ENCODE measurements at regions not wholly inside any gene's neighbourhood (a gene's known extent, or its start where the extent isn't known, plus 50 kb on each side); places are given as distances from the start of the nearest gene placed in this dataset.

DNA sequence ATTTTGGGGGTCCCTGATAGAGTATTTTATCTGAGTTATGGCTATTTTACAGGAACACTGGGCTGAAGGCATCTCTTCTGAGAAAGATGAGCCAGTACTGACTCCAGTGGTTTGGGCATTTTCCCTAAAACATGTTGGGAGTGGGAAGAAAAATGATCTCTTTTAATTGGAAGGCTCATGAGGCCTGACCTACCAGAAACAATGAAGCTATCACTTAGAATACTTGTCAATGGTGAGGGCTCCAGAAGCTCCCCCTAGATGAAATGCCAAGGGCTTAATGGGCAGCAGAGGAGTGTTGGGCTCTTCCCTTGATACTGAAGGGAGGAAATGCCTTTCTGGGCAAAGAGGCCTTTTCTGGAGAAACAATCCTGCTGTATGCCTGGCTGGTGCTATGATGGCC lies 63.5 kb upstream of the BDNF start:
- no peak for DNase-seq

DNA sequence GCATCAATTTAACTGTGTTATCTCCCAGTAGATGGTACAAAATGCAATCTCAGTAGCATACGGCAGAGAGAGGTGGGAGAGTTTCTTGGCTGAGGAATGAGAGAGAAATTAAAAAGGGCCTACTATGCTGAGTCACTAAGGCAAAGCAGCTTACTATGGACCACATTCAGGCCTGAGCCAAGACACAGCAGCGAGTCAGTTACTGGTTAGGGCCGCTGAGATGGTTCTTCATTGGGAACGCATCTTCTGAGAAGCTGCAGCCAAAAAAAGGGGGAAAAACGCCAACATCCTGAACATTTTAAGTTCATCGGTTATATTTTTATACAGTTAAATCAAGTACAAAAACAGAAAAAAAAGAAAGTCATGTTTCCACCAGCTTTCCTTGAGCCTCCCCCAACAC lies 61.1 kb upstream of the BDNF start:
- DNase-seq, result no peak

DNA sequence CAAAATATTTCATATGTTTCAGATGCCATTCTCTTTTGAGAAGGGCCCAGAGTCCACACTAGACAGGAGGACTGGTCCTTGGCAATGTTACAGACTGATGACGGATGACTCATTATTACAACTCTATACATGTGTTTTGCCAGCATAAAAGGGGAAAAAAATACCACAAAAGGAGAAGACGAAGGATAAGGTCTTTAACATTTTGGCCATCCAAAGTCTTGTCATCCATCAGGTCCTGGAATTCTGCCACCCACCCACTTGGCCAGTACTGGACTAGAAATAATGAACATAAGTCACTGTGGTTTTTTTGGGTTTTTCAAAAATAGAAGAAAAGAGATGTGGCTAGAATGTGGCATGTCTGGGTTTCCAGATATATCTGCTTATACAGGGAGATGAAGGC lies 57.7 kb upstream of the BDNF start:
- DNase-seq, result no peak

DNA sequence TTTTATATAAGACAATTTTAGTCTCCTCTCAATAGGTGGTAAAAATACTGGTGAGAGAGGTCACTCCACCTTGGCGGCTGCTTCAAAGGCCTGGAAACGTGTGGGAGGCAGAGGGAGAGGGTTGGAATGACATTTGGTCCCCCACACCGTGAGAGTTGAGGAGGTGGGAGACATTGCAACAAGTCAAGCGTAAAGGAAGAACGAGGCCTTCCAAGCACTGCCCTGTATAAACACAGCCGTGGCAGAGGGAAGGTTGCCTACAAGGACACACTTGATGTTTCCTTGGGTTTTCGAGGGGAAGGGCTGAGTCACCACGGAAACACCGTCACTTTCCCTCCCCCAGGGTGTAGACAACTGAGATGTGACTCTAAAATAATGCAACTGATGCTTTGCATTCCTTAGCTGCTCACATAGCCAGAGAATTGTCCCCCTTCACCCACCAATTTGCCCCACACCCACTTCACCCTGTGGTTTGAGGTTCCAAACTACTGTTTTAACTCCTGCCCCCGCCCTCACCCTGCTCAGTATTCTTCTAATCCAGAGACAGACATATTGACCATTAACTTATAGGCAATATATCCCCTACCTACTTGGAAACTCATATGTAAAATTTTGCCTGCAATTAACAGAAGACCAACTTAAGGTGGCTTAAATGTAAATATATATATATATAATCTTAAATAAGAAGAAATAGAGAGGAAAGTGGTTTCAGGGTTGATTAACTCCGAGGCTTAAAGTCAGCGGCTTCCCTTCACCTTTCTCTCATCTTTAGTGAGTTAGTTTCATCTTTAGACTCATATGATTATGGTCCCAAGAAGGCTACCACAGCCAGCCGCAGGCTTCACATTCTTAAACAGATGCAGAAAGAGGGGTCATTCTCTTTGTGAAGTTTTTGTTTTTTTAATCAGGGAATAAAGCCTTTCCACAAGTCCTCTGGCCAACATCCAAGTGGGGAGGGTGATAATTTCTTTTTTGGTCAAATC lies 54.1 kb upstream of the BDNF start:
- DNase-seq, result no peak

All from T1000 (cell line).